ENCODE measurements at regions not wholly inside any gene's neighbourhood (a gene's known extent, or its start where the extent isn't known, plus 50 kb on each side); places are given as distances from the start of the nearest gene placed in this dataset.

GRCh38 chr2:158917121-158917520, 51.3 kb upstream of the TANC1 start:
- Histone ChIP-seq H3K4me3 (ENCODE audit: low read depth, low read length) (no peak overlapping the region), H3K9me3 (ENCODE audit: control insufficient read depth, insufficient read depth, low read length) (no peaks in the 10 kb centered on the region; the same call in 1 of the 2 replicates), H3K27ac (ENCODE audit: low read depth, low read length) (no peak overlapping the region), H3K27me3 (ENCODE audit: control insufficient read depth, insufficient read depth, low read length) (no peaks in the 10 kb centered on the region)
- TF ChIP-seq, protein P1, sequence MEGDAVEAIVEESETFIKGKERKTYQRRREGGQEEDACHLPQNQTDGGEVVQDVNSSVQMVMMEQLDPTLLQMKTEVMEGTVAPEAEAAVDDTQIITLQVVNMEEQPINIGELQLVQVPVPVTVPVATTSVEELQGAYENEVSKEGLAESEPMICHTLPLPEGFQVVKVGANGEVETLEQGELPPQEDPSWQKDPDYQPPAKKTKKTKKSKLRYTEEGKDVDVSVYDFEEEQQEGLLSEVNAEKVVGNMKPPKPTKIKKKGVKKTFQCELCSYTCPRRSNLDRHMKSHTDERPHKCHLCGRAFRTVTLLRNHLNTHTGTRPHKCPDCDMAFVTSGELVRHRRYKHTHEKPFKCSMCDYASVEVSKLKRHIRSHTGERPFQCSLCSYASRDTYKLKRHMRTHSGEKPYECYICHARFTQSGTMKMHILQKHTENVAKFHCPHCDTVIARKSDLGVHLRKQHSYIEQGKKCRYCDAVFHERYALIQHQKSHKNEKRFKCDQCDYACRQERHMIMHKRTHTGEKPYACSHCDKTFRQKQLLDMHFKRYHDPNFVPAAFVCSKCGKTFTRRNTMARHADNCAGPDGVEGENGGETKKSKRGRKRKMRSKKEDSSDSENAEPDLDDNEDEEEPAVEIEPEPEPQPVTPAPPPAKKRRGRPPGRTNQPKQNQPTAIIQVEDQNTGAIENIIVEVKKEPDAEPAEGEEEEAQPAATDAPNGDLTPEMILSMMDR (IDR thresholded peaks at IDR 0.05; ENCODE audit: low read depth, low read length): no peak
- POLR2A ChIA-PET: no interaction called here
- CTCF ChIA-PET: no interaction called here
- no peak for DNase-seq (ENCODE audit: low read depth, low spot score)

- TF ChIP-seq, protein P1 (IDR thresholded peaks at IDR 0.05; ENCODE audit: low read depth, low read length): no peak
- Histone ChIP-seq H3K9me3 (ENCODE audit: control insufficient read depth, insufficient read depth, low read length) (no peaks in the 10 kb centered on the region; the same call in 1 of the 2 replicates), H3K27ac (ENCODE audit: low read depth, low read length) (no peak overlapping the region), H3K4me3 (ENCODE audit: low read depth, low read length) (no peak overlapping the region), H3K27me3 (ENCODE audit: control insufficient read depth, insufficient read depth, low read length) (no peaks in the 10 kb centered on the region)
- POLR2A ChIA-PET: no interaction called here
- DNase-seq (ENCODE audit: low read depth, low spot score): no peak
- CTCF ChIA-PET: interaction anchor here (1.5 kb wide), 1 partner anchor 200 kb away, joined by 8 read pairs; no protein-coding TSS in a partner anchor
Observed at GRCh38 chr2:158918452-158918851, 50.0 kb upstream of the TANC1 start.
